Sigmoid colon (tissue), 4 donors: ENCODE measurements at regions not wholly inside any gene's neighbourhood (a gene's known extent, or its start where the extent isn't known, plus 50 kb on each side); places are given as distances from the start of the nearest gene placed in this dataset.

Experiments
- CTCF ChIP-seq, 4 experiments: fragments of 450-650 bp in 3 of 4; fragments of 200-600 bp in 1 of 4; IDR thresholded peaks; one replicate each; pipeline ENCODE4 v1.5.1; 2016 to 2019; ENCODE audit warnings: antibody characterized with exemption in 4 of 4, mild to moderate bottlenecking in 3 of 4, moderate library complexity in 2 of 4
- POLR2AphosphoS5 ChIP-seq, 4 donors: sonication (generic); formaldehyde crosslinking; IDR thresholded peaks; one replicate each; pipeline ENCODE4 v1.6.1; 2017; ENCODE audit warnings: antibody characterized with exemption in 4 of 4

- TF ChIP-seq CTCF (IDR thresholded peaks at IDR 0.05) (no peak), POLR2AphosphoS5 (IDR thresholded peaks at IDR 0.05) (no peak)
These were observed 322.5 kb upstream of the SLC24A2 start for GRCh38 chr9:20111173-20111843.
